Liver (tissue), 8 donors: ENCODE measurements at regions not wholly inside any gene's neighbourhood (a gene's known extent, or its start where the extent isn't known, plus 50 kb on each side); places are given as distances from the start of the nearest gene placed in this dataset.
"Not testable (repeated sequence)": the region's sequence is repeated elsewhere in the genome, so short reads cannot be mapped to it uniquely, and the experiment has no call there.

ENCODE experiments used
- DNase-seq: peaks from one replicate; pipeline ENCODE4 v3.0.0-alpha.2; 2017; ENCODE audit warnings: low spot score
- H3K27ac ChIP-seq, 2 donors: one replicate each; pipeline ENCODE4 v1.7.0; 2013; ENCODE audit warnings: inconsistent platforms in 2 of 2, low read length in 2 of 2, control low read depth in 1 of 2, low read depth in 1 of 2, mild to moderate bottlenecking in 1 of 2
- H3K27me3 ChIP-seq, 4 donors: one replicate each; pipeline versions ENCODE4 v1.6.1 to v1.7.0; 2013; ENCODE audit warnings: low read length in 3 of 4, inconsistent platforms in 1 of 4, mild to moderate bottlenecking in 1 of 4, moderate library complexity in 1 of 4; ENCODE audit not compliant: control insufficient read depth in 4 of 4, insufficient read depth in 4 of 4
- H3K36me3 ChIP-seq, 4 donors: one replicate each; pipeline versions ENCODE4 v1.6.1 to v1.7.0; 2013; ENCODE audit warnings: low read length in 3 of 4, mild to moderate bottlenecking in 3 of 4, low read depth in 1 of 4, moderate library complexity in 1 of 4; ENCODE audit not compliant: control insufficient read depth in 4 of 4, insufficient read depth in 3 of 4
- H3K4me1 ChIP-seq, 4 donors: one replicate each; pipeline versions ENCODE4 v1.6.1 to v1.7.0; 2013; ENCODE audit warnings: low read length in 3 of 4, mild to moderate bottlenecking in 3 of 4, moderate library complexity in 1 of 4; ENCODE audit not compliant: control insufficient read depth in 4 of 4, insufficient read depth in 4 of 4
- H3K4me3 ChIP-seq, 3 donors: one replicate each; pipeline versions ENCODE4 v1.6.1 to v1.7.0; 2013; ENCODE audit warnings: low read length in 3 of 3, control low read depth in 1 of 3, low read depth in 1 of 3, mild to moderate bottlenecking in 1 of 3
- H3K9ac ChIP-seq, 2 donors: one replicate each; pipeline ENCODE4 v1.7.0; 2013; ENCODE audit warnings: low read length in 2 of 2, mild to moderate bottlenecking in 2 of 2, moderate library complexity in 2 of 2, control low read depth in 1 of 2, low read depth in 1 of 2
- H3K9me3 ChIP-seq, 4 donors: one replicate each; pipeline versions ENCODE4 v1.6.1 to v1.7.0; 2013; ENCODE audit warnings: low read length in 3 of 4; ENCODE audit not compliant: control insufficient read depth in 4 of 4
- ATF3 ChIP-seq: IDR thresholded peaks from 2 replicates; pipeline ENCODE4 v1.6.1; 2016; ENCODE audit warnings: antibody characterized with exemption
- EGR1 ChIP-seq, 2 donors: IDR thresholded peaks; 2 replicates each; pipeline ENCODE4 v1.6.1; 2016 to 2018; ENCODE audit warnings: antibody characterized with exemption in 2 of 2, low read depth in 2 of 2
- FOXA1 ChIP-seq: IDR thresholded peaks from 2 replicates; pipeline ENCODE4 v1.6.1; 2016; ENCODE audit warnings: antibody characterized with exemption
- FOXA2 ChIP-seq: IDR thresholded peaks from 2 replicates; pipeline ENCODE4 v1.6.1; 2016; ENCODE audit warnings: antibody characterized with exemption
- GABPA ChIP-seq, 2 donors: IDR thresholded peaks in 1 of 2; conservative IDR thresholded peaks in 1 of 2; 2 replicates each; pipeline ENCODE4 v1.6.1; 2016; ENCODE audit warnings: antibody characterized with exemption in 2 of 2, mild to moderate bottlenecking in 1 of 2, moderate library complexity in 1 of 2
- HNF4A ChIP-seq, 2 donors: conservative IDR thresholded peaks; 2 replicates each; pipeline ENCODE4 v1.6.1; 2016; ENCODE audit warnings: antibody characterized with exemption in 2 of 2, mild to moderate bottlenecking in 2 of 2
- HNF4G ChIP-seq: IDR thresholded peaks from 2 replicates; pipeline ENCODE4 v1.6.1; 2016; ENCODE audit warnings: antibody characterized with exemption
- JUND ChIP-seq, 2 donors: IDR thresholded peaks; 2 replicates each; pipeline ENCODE4 v1.6.1; 2016; ENCODE audit warnings: antibody characterized with exemption in 2 of 2
- NR2F2 ChIP-seq: IDR thresholded peaks from 2 replicates; pipeline ENCODE4 v1.6.1; 2016; ENCODE audit warnings: antibody characterized with exemption
- RAD21 ChIP-seq, 2 donors: IDR thresholded peaks; 2 replicates each; pipeline ENCODE4 v1.6.1; 2016; ENCODE audit warnings: antibody characterized with exemption in 2 of 2, mild to moderate bottlenecking in 2 of 2
- SP1 ChIP-seq: IDR thresholded peaks from 2 replicates; pipeline ENCODE4 v1.6.1; 2018; ENCODE audit warnings: antibody characterized with exemption, mild to moderate bottlenecking
- TAF1 ChIP-seq: conservative IDR thresholded peaks from 2 replicates; pipeline ENCODE4 v1.6.1; 2016; ENCODE audit warnings: antibody characterized with exemption, mild to moderate bottlenecking
- YY1 ChIP-seq: IDR thresholded peaks from 2 replicates; pipeline ENCODE4 v1.6.1; 2016; ENCODE audit warnings: antibody characterized with exemption, mild to moderate bottlenecking
- WGBS: extraction: QIAGEN DNeasy Blood & Tissue Kit; methylation state at CpG from one replicate; pipeline ENCODE4 v1.1.7; 2013; 5-methylcytosine and 5-hydroxymethylcytosine counted together
- TF ChIP-seq, protein P1 (sequence below): IDR thresholded peaks from 2 replicates; pipeline ENCODE4 v1.6.1; 2016; ENCODE audit warnings: antibody characterized with exemption
- TF ChIP-seq, protein P2 (sequence below): IDR thresholded peaks from 2 replicates; pipeline ENCODE4 v1.6.1; 2016; ENCODE audit warnings: antibody characterized with exemption, mild to moderate bottlenecking
- TF ChIP-seq, protein P3 (sequence below): IDR thresholded peaks from 2 replicates; pipeline ENCODE4 v1.6.1; 2016; ENCODE audit warnings: antibody characterized with exemption
- TF ChIP-seq, protein P4 (sequence below): fragments of 150-350 bp; IDR thresholded peaks from 2 replicates; pipeline ENCODE4 v1.5.1; 2017; ENCODE audit warnings: improper control_type of control experiment, low read depth, low read length; ENCODE audit not compliant: missing input control
- donor health status: healthy.
- donor health status: healthy.
- donor health status: healthy.
- donor health status: healthy.
- donor health status: healthy.

DNA sequence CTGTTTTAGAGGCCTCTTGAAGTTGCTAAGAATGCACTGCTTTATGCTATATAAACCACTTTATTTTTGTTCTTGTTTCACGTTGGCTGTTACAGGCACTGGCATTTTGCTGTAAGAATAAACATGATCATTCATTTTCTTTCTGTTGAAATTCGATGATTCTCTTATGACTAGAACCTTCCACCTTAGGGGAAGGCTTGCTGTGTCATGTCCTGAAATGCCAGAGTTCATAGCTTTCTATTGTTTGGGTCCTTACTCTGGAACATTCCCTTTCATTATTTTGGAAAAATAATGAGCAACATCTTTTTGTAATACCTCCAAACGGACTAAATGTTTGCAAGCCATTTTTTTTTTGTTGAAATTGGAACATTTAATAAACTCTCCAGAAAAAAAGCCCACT, 495.1 kb upstream of the POT1 start:
- no peak for DNase-seq
- no peaks in the 10 kb centered on the region for H3K36me3 ChIP-seq
- TF ChIP-seq, protein P1, sequence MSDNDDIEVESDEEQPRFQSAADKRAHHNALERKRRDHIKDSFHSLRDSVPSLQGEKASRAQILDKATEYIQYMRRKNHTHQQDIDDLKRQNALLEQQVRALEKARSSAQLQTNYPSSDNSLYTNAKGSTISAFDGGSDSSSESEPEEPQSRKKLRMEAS = no peak
- TF ChIP-seq NR2F2 = no peak
- TF ChIP-seq, protein P2, sequence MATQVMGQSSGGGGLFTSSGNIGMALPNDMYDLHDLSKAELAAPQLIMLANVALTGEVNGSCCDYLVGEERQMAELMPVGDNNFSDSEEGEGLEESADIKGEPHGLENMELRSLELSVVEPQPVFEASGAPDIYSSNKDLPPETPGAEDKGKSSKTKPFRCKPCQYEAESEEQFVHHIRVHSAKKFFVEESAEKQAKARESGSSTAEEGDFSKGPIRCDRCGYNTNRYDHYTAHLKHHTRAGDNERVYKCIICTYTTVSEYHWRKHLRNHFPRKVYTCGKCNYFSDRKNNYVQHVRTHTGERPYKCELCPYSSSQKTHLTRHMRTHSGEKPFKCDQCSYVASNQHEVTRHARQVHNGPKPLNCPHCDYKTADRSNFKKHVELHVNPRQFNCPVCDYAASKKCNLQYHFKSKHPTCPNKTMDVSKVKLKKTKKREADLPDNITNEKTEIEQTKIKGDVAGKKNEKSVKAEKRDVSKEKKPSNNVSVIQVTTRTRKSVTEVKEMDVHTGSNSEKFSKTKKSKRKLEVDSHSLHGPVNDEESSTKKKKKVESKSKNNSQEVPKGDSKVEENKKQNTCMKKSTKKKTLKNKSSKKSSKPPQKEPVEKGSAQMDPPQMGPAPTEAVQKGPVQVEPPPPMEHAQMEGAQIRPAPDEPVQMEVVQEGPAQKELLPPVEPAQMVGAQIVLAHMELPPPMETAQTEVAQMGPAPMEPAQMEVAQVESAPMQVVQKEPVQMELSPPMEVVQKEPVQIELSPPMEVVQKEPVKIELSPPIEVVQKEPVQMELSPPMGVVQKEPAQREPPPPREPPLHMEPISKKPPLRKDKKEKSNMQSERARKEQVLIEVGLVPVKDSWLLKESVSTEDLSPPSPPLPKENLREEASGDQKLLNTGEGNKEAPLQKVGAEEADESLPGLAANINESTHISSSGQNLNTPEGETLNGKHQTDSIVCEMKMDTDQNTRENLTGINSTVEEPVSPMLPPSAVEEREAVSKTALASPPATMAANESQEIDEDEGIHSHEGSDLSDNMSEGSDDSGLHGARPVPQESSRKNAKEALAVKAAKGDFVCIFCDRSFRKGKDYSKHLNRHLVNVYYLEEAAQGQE = no peak
- TF ChIP-seq, protein P3, sequence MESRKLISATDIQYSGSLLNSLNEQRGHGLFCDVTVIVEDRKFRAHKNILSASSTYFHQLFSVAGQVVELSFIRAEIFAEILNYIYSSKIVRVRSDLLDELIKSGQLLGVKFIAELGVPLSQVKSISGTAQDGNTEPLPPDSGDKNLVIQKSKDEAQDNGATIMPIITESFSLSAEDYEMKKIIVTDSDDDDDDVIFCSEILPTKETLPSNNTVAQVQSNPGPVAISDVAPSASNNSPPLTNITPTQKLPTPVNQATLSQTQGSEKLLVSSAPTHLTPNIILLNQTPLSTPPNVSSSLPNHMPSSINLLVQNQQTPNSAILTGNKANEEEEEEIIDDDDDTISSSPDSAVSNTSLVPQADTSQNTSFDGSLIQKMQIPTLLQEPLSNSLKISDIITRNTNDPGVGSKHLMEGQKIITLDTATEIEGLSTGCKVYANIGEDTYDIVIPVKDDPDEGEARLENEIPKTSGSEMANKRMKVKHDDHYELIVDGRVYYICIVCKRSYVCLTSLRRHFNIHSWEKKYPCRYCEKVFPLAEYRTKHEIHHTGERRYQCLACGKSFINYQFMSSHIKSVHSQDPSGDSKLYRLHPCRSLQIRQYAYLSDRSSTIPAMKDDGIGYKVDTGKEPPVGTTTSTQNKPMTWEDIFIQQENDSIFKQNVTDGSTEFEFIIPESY = no peak
- TF ChIP-seq, protein P4, sequence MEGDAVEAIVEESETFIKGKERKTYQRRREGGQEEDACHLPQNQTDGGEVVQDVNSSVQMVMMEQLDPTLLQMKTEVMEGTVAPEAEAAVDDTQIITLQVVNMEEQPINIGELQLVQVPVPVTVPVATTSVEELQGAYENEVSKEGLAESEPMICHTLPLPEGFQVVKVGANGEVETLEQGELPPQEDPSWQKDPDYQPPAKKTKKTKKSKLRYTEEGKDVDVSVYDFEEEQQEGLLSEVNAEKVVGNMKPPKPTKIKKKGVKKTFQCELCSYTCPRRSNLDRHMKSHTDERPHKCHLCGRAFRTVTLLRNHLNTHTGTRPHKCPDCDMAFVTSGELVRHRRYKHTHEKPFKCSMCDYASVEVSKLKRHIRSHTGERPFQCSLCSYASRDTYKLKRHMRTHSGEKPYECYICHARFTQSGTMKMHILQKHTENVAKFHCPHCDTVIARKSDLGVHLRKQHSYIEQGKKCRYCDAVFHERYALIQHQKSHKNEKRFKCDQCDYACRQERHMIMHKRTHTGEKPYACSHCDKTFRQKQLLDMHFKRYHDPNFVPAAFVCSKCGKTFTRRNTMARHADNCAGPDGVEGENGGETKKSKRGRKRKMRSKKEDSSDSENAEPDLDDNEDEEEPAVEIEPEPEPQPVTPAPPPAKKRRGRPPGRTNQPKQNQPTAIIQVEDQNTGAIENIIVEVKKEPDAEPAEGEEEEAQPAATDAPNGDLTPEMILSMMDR = no peak
- no peak for TF ChIP-seq YY1
- TF ChIP-seq GABPA (IDR thresholded peaks at IDR 0.05 in 1 of 2, conservative IDR thresholded peaks at IDR 0.05 in 1 of 2) = no peak
- TF ChIP-seq RAD21 (IDR thresholded peaks at IDR 0.05) = no peak
- no peak for TF ChIP-seq SP1
- no peak for TF ChIP-seq FOXA2
- TF ChIP-seq TAF1 = no peak
- TF ChIP-seq HNF4A (conservative IDR thresholded peaks at IDR 0.05) = no peak
- TF ChIP-seq ATF3 = no peak
- no peak for TF ChIP-seq JUND (IDR thresholded peaks at IDR 0.05)
- TF ChIP-seq EGR1 (IDR thresholded peaks at IDR 0.05; ENCODE audit: low read depth in 2 of 2) = no peak
- H3K4me3 ChIP-seq = no peak overlapping the region
- no peak overlapping the region for H3K9ac ChIP-seq
- no peaks in the 10 kb centered on the region for H3K27me3 ChIP-seq
- H3K27ac ChIP-seq = no peak overlapping the region
- WGBS = 52% methylated on average over 3 of the region's 3 CpGs
- no peaks in the 10 kb centered on the region for H3K4me1 ChIP-seq
- H3K9me3 ChIP-seq = no peaks in the 10 kb centered on the region

GRCh38 chr7:125423458-125424155, 494.0 kb upstream of the POT1 start:
- Histone ChIP-seq H3K9me3 (no peaks in the 10 kb centered on the region), H3K4me3 (no peak overlapping the region), H3K36me3 (no peaks in the 10 kb centered on the region), H3K27me3 (no peaks in the 10 kb centered on the region), H3K27ac (no peak overlapping the region), H3K4me1 (no peaks in the 10 kb centered on the region), H3K9ac (no peak overlapping the region)
- no peak for TF ChIP-seq HNF4G
- TF ChIP-seq JUND (IDR thresholded peaks at IDR 0.05) = no peak
- TF ChIP-seq GABPA (IDR thresholded peaks at IDR 0.05 in 1 of 2, conservative IDR thresholded peaks at IDR 0.05 in 1 of 2) = no peak
- TF ChIP-seq SP1 = no peak
- no peak for TF ChIP-seq HNF4A (conservative IDR thresholded peaks at IDR 0.05)
- no peak for TF ChIP-seq FOXA1
- no peak for TF ChIP-seq YY1
- no peak for DNase-seq

DNA sequence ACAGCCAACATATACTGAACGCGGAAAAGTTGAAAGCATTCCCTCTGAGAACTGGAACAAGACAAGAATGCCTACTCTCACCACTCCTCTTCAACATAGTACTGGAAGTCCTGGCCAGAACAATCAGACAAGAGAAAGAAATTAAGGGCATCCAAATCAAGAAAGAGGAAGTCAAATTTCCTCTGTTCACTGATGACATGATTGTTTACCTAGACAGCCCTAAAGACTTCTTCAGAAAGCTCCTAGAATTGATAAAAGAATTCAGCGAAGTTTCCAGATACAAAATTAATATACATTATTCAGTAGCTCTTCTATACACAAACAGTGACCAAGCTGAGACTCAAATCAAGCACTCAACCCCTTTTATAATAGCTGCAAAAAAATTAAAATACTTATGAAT, 491.8 kb upstream of the POT1 start:
- not testable (repeated sequence) for H3K36me3 ChIP-seq, H3K4me3 ChIP-seq, H3K4me1 ChIP-seq, H3K27ac ChIP-seq, DNase-seq, H3K9me3 ChIP-seq, H3K27me3 ChIP-seq, H3K9ac ChIP-seq
- WGBS = 90% methylated on average over 3 of the region's 3 CpGs
